ENCODE measurements at regions not wholly inside any gene's neighbourhood (a gene's known extent, or its start where the extent isn't known, plus 50 kb on each side); places are given as distances from the start of the nearest gene placed in this dataset.

DNA sequence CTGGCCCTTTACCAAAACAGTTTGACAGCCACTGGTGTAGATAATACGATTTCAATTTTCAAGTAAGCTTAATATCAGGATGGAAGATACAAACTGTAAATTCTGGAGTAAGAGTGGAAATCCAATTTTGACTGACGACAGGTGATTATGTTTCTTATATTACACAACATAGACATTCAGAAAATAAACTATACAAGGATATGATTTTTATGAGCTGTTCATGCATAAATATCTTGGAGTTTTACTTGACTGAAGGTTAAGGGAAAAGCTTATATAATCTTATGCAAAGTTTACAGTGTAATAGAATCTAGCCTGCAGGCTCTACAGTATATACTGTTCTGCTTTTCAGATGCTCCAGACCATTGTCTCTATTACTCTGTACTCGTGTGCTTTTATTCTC is 1672.3 kb downstream of the ARAP2 start:
- TF ChIP-seq, protein P1, sequence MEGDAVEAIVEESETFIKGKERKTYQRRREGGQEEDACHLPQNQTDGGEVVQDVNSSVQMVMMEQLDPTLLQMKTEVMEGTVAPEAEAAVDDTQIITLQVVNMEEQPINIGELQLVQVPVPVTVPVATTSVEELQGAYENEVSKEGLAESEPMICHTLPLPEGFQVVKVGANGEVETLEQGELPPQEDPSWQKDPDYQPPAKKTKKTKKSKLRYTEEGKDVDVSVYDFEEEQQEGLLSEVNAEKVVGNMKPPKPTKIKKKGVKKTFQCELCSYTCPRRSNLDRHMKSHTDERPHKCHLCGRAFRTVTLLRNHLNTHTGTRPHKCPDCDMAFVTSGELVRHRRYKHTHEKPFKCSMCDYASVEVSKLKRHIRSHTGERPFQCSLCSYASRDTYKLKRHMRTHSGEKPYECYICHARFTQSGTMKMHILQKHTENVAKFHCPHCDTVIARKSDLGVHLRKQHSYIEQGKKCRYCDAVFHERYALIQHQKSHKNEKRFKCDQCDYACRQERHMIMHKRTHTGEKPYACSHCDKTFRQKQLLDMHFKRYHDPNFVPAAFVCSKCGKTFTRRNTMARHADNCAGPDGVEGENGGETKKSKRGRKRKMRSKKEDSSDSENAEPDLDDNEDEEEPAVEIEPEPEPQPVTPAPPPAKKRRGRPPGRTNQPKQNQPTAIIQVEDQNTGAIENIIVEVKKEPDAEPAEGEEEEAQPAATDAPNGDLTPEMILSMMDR (IDR thresholded peaks at IDR 0.05), result no peak
- H3K27me3 ChIP-seq (ENCODE audit: control insufficient read depth, insufficient read depth, low read length), result no peaks in the 10 kb centered on the region
- H3K9me3 ChIP-seq (ENCODE audit: control insufficient read depth, insufficient read depth, low read length), result peaks cover 4% of the 10 kb centered on the region
- H3K36me3 ChIP-seq (ENCODE audit: control insufficient read depth, insufficient read depth, low read length), result no peaks in the 10 kb centered on the region
- 63% methylated on average over 1 of the region's 3 CpGs for WGBS (ENCODE audit: insufficient coverage)
- no peak overlapping the region for H3K4me3 ChIP-seq (ENCODE audit: low read length)
- Mint-ChIP-seq H3K27ac (no peak overlapping the region), H3K4me1 (no peaks in the 10 kb centered on the region), H3K9me3 (peaks cover 14 to 27% of the 10 kb centered on the region in 2 donors), H3K27me3 (ENCODE audit: low read depth in 2 of 2) (no peaks in the 10 kb centered on the region), H3K4me3 (no peak overlapping the region), H3K36me3 (no peaks in the 10 kb centered on the region)
- intact Hi-C loops (cut with micrococcal nuclease), result no loop called here
- H3K4me1 ChIP-seq (ENCODE audit: control insufficient read depth, insufficient read depth, low read length), result no peaks in the 10 kb centered on the region
- DNase-seq, result no peak
- no peak overlapping the region for H3K27ac ChIP-seq (ENCODE audit: low read length)
- ATAC-seq, result no peak

DNA sequence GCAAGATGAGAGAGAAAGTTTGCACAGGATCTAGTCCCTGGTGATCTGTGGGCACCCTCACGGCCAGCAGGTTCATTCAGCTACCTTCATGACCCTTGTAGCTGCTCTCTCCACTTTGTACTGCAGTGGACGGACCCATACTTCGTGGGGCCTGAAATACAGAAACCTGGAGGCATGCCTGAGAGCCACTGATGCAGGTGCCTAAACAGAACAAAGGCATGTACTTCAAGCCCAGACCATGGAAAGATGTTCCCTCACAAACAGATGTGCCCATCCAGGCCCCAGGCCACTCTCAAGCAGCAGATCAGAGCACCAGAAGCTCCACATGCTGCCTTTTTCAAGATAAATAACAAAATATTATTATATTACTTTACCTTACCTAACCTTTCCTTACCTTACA is 1629.0 kb downstream of the ARAP2 start:
- Mint-ChIP-seq H3K4me3 (no peak overlapping the region), H3K4me1 (no peaks in the 10 kb centered on the region), H3K27me3 (ENCODE audit: low read depth in 2 of 2) (no peaks in the 10 kb centered on the region), H3K27ac (no peak overlapping the region), H3K36me3 (peaks cover 10% of the 10 kb centered on the region), H3K9me3 (peaks cover 10% of the 10 kb centered on the region in 2 donors)
- TF ChIP-seq, protein P1 (IDR thresholded peaks at IDR 0.05), result no peak
- intact Hi-C loops (cut with micrococcal nuclease), result no loop called here
- WGBS (ENCODE audit: insufficient coverage), result 65% methylated on average over 3 of the region's 3 CpGs
- H3K27ac ChIP-seq (ENCODE audit: low read length), result no peak overlapping the region
- H3K9me3 ChIP-seq (ENCODE audit: control insufficient read depth, insufficient read depth, low read length), result peaks cover 3% of the 10 kb centered on the region
- no peaks in the 10 kb centered on the region for H3K36me3 ChIP-seq (ENCODE audit: control insufficient read depth, insufficient read depth, low read length)
- H3K4me1 ChIP-seq (ENCODE audit: control insufficient read depth, insufficient read depth, low read length), result no peaks in the 10 kb centered on the region
- H3K4me3 ChIP-seq (ENCODE audit: low read length), result no peak overlapping the region
- ATAC-seq (no peak), DNase-seq (no peak)
- no peaks in the 10 kb centered on the region for H3K27me3 ChIP-seq (ENCODE audit: control insufficient read depth, insufficient read depth, low read length)

DNA sequence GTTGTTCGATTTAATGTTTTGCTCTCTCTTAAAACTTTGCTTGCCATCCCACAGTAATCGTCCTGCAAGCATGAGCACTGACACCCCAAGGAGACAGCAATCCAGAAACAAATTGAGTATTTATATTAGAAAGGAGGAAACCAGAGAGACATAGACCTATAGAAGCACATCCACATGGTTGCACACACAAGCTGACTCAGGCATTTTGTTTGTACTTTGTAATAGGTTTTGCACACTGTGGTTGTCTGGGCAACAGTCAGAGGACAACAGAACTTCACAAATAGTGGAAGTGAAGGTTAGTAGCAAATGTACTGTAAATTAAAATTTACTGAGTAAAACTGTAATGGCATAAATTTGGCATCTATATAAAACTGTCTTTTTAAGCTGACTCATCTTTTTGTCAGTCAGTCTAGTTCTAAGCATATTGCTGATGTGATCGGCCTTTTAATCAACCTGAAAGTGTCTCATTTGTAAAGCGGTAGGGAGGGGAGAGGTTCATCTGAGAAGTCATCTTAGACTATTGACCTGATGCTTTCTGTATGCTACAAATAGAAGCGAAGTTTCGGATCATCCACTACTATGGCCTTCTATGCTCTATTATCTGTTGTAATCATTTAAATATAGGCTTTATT is 1624.7 kb downstream of the ARAP2 start:
- Histone ChIP-seq H3K27ac (ENCODE audit: low read length) (no peak overlapping the region), H3K4me3 (ENCODE audit: low read length) (no peak overlapping the region), H3K36me3 (ENCODE audit: control insufficient read depth, insufficient read depth, low read length) (no peaks in the 10 kb centered on the region), H3K9me3 (ENCODE audit: control insufficient read depth, insufficient read depth, low read length) (peaks cover 3% of the 10 kb centered on the region), H3K4me1 (ENCODE audit: control insufficient read depth, insufficient read depth, low read length) (no peaks in the 10 kb centered on the region), H3K27me3 (ENCODE audit: control insufficient read depth, insufficient read depth, low read length) (no peaks in the 10 kb centered on the region)
- TF ChIP-seq, protein P1 (IDR thresholded peaks at IDR 0.05), result no peak
- no peaks in the 10 kb centered on the region for H3K4me1 Mint-ChIP-seq
- no peak for DNase-seq
- WGBS (ENCODE audit: insufficient coverage), result 70% methylated on average over 4 of the region's 6 CpGs
- peaks cover 8 to 11% of the 10 kb centered on the region in 2 donors for H3K9me3 Mint-ChIP-seq
- H3K27ac Mint-ChIP-seq, result no peak overlapping the region
- no peaks in the 10 kb centered on the region for H3K27me3 Mint-ChIP-seq (ENCODE audit: low read depth in 2 of 2)
- H3K36me3 Mint-ChIP-seq, result peaks cover 10% of the 10 kb centered on the region
- intact Hi-C loops (cut with micrococcal nuclease), result no loop called here
- no peak for ATAC-seq
- H3K4me3 Mint-ChIP-seq, result no peak overlapping the region

DNA sequence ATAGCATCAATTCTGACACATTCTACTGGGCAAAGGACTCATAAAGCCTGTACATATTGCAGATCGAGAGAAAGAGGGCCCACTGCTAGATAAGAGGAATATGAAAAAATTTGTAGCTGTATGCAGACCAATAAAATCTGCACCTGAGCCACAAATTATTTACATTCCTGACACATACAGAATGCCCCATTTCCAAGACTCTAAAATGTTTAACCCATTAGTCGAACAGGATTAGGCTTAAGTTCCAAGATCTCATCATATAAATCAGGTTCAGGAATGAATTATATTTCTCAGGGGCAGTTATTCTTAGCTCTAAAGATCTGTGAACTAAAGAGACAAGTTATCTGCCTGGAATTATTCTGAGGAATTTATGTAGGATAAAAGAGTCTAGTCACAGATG is 1615.8 kb downstream of the ARAP2 start:
- Mint-ChIP-seq H3K36me3 (no peaks in the 10 kb centered on the region), H3K4me1 (no peaks in the 10 kb centered on the region), H3K27ac (no peak overlapping the region), H3K27me3 (ENCODE audit: low read depth in 2 of 2) (no peaks in the 10 kb centered on the region), H3K4me3 (no peak overlapping the region), H3K9me3 (peaks cover 11 to 19% of the 10 kb centered on the region in 2 donors)
- H3K36me3 ChIP-seq (ENCODE audit: control insufficient read depth, insufficient read depth, low read length), result no peaks in the 10 kb centered on the region
- H3K27me3 ChIP-seq (ENCODE audit: control insufficient read depth, insufficient read depth, low read length), result no peaks in the 10 kb centered on the region
- no peak for ATAC-seq
- no peak for DNase-seq
- intact Hi-C loops (cut with micrococcal nuclease), result no loop called here
- no peaks in the 10 kb centered on the region for H3K4me1 ChIP-seq (ENCODE audit: control insufficient read depth, insufficient read depth, low read length)
- H3K27ac ChIP-seq (ENCODE audit: low read length), result no peak overlapping the region
- no CpG with 5 or more reads among the region's 2 CpGs for WGBS (ENCODE audit: insufficient coverage)
- peaks cover 6% of the 10 kb centered on the region for H3K9me3 ChIP-seq (ENCODE audit: control insufficient read depth, insufficient read depth, low read length)
- H3K4me3 ChIP-seq (ENCODE audit: low read length), result no peak overlapping the region
- TF ChIP-seq, protein P1 (IDR thresholded peaks at IDR 0.05), result no peak

Measured in natural killer cell (primary cell).